GM23248 (cell line): ENCODE measurements at regions not wholly inside any gene's neighbourhood (a gene's known extent, or its start where the extent isn't known, plus 50 kb on each side); places are given as distances from the start of the nearest gene placed in this dataset.

Source experiments
- EZH2 ChIP-seq: fragments of 200-600 bp; sonication (generic); IDR thresholded peaks from 2 replicates; pipeline ENCODE4 v1.6.1; 2018; ENCODE audit warnings: antibody characterized with exemption, mild to moderate bottlenecking; ENCODE audit not compliant: insufficient read depth, poor library complexity, severe bottlenecking
- EZH2phosphoT487 ChIP-seq: fragments of 200-600 bp; sonication (generic); IDR thresholded peaks from 2 replicates; pipeline ENCODE4 v1.6.1; 2018; ENCODE audit warnings: antibody characterized with exemption, moderate library complexity, mild to moderate bottlenecking, low read depth; ENCODE audit not compliant: insufficient read depth

DNA sequence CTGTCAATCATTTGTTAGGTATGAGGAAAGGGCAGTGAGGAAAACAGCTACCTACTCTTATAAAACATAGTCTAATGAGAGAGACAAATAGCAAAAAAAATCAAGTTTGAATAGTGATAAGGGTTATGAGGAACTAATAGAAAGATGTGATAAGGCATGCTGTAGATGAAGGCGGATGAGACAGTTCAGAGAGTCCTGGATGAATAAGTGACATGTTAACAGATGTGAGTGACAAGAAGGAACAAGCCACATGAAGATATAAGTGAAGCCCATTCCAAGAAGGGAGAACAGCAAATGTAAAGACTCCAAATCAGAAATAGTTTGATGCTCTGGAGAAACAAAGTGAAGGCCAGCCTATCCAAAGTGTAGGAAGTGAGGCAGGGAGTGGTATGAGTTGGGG lies 154.1 kb upstream of the SYT10 start:
- TF ChIP-seq EZH2 (no peak), EZH2phosphoT487 (no peak)
